NCI-H2029 treated with DMSO at 0.1 percent for 48 hours (cell line): ENCODE measurements at regions not wholly inside any gene's neighbourhood (a gene's known extent, or its start where the extent isn't known, plus 50 kb on each side); places are given as distances from the start of the nearest gene placed in this dataset.

Experiments used
- DNase-seq: peaks from one replicate; lab custom pipeline; 2025; lab: John Stamatoyannopoulos, UW

GRCh38 chr11:134515081-134515960 lies 103.3 kb upstream of the B3GAT1 start:
- no peak for DNase-seq

GRCh38 chr11:134514354-134514951 lies 102.4 kb upstream of the B3GAT1 start:
- no peak for DNase-seq

GRCh38 chr11:134513585-134514120 lies 101.6 kb upstream of the B3GAT1 start:
- no peak for DNase-seq

GRCh38 chr11:134512571-134513538 lies 100.8 kb upstream of the B3GAT1 start:
- no peak for DNase-seq

- no peak for DNase-seq
These were observed 100.0 kb upstream of the B3GAT1 start for GRCh38 chr11:134512061-134512460.

GRCh38 chr11:134511255-134511654 lies 99.2 kb upstream of the B3GAT1 start:
- no peak for DNase-seq

GRCh38 chr11:134510233-134511040 lies 98.4 kb upstream of the B3GAT1 start:
- DNase-seq: no peak

GRCh38 chr11:134509381-134510232 lies 97.6 kb upstream of the B3GAT1 start:
- DNase-seq: no peak

GRCh38 chr11:134508219-134508990 lies 96.4 kb upstream of the B3GAT1 start:
- DNase-seq: no peak

GRCh38 chr11:134506046-134506445 lies 94.0 kb upstream of the B3GAT1 start:
- DNase-seq: no peak

GRCh38 chr11:134505125-134505524 lies 93.1 kb upstream of the B3GAT1 start:
- no peak for DNase-seq

- DNase-seq: no peak
These were observed 92.3 kb upstream of the B3GAT1 start for GRCh38 chr11:134504146-134504905.

- DNase-seq: no peak
These were observed 91.6 kb upstream of the B3GAT1 start for GRCh38 chr11:134503596-134503995.

GRCh38 chr11:134503100-134503499 lies 91.1 kb upstream of the B3GAT1 start:
- DNase-seq: no peak

- DNase-seq: no peak
These were observed 90.1 kb upstream of the B3GAT1 start for GRCh38 chr11:134502153-134502550.

- no peak for DNase-seq
These were observed 89.5 kb upstream of the B3GAT1 start for GRCh38 chr11:134501406-134502152.

- no peak for DNase-seq
These were observed 88.6 kb upstream of the B3GAT1 start for GRCh38 chr11:134500621-134501020.

GRCh38 chr11:134499990-134500389 lies 87.9 kb upstream of the B3GAT1 start:
- no peak for DNase-seq
